ENCODE measurements at regions not wholly inside any gene's neighbourhood (a gene's known extent, or its start where the extent isn't known, plus 50 kb on each side); places are given as distances from the start of the nearest gene placed in this dataset.

- H3K36me3 ChIP-seq (ENCODE audit: control insufficient read depth in 2 of 2, insufficient read depth in 1 of 2, low read length in 2 of 2): no peaks in the 10 kb centered on the region
- TF ChIP-seq ZBTB17 (tag by site-specific recombination; IDR thresholded peaks at IDR 0.05) (no peak), ZNF585B (tag by site-specific recombination; IDR thresholded peaks at IDR 0.05) (no peak), ZBTB6 (tag by site-specific recombination; IDR thresholded peaks at IDR 0.05) (no peak), ZNF16 (tag by site-specific recombination; IDR thresholded peaks at IDR 0.05; ENCODE audit: low read depth) (no peak), ZNF350 (tag by site-specific recombination; IDR thresholded peaks at IDR 0.05) (no peak), YY1 (tag by site-specific recombination; IDR thresholded peaks at IDR 0.05) (no peak), ZNF513 (tag by site-specific recombination; IDR thresholded peaks at IDR 0.05) (no peak), ZNF777 (tag by site-specific recombination; IDR thresholded peaks at IDR 0.05; ENCODE audit: borderline replicate concordance) (no peak), PRDM6 (tag by site-specific recombination; IDR thresholded peaks at IDR 0.05) (no peak), ZNF555 (tag by site-specific recombination; conservative IDR thresholded peaks at IDR 0.05) (no peak), SP3 (tag by site-specific recombination; IDR thresholded peaks at IDR 0.05) (no peak), OSR2 (tag by site-specific recombination; IDR thresholded peaks at IDR 0.05) (no peak), ZNF792 (tag by site-specific recombination; IDR thresholded peaks at IDR 0.05) (no peak)
- no peaks in the 10 kb centered on the region for H3K9me3 ChIP-seq (ENCODE audit: control insufficient read depth, insufficient read depth, low read depth, low read length)
- no peaks in the 10 kb centered on the region for H3K4me1 ChIP-seq (ENCODE audit: control insufficient read depth, insufficient read depth, low read length)
- CTCF ChIA-PET: interaction anchor here (0.6 to 1.1 kb wide), 4 partner anchors 9 to 382 kb away, joined by 3 to 4 read pairs (median 4); no protein-coding TSS in a partner anchor
- no peak overlapping the region for H3K4me3 ChIP-seq (ENCODE audit: low read depth, low read length)
- POLR2A ChIA-PET: no interaction called here
- H3K27ac ChIP-seq (ENCODE audit: extremely low read depth, low read depth, low read length): no peak overlapping the region
These were observed 150.5 kb upstream of the GPR26 start for GRCh38 chr10:123515661-123516060.

GRCh38 chr10:123516291-123516690, 149.9 kb upstream of the GPR26 start:
- Histone ChIP-seq H3K4me3 (ENCODE audit: low read depth, low read length) (no peak overlapping the region), H3K4me1 (ENCODE audit: control insufficient read depth, insufficient read depth, low read length) (no peaks in the 10 kb centered on the region), H3K27ac (ENCODE audit: extremely low read depth, low read depth, low read length) (no peak overlapping the region), H3K36me3 (ENCODE audit: control insufficient read depth in 2 of 2, insufficient read depth in 1 of 2, low read length in 2 of 2) (no peaks in the 10 kb centered on the region), H3K9me3 (ENCODE audit: control insufficient read depth, insufficient read depth, low read depth, low read length) (no peaks in the 10 kb centered on the region)
- ChIA-PET CTCF (interaction anchor here (0.7 to 1.1 kb wide), 3 partner anchors 8 to 383 kb away, joined by 3 to 4 read pairs (median 4); no protein-coding TSS in a partner anchor), POLR2A (no interaction called here)
- TF ChIP-seq ZSCAN5A (tag by site-specific recombination; IDR thresholded peaks at IDR 0.05): no peak
- no peak for TF ChIP-seq PRDM4 (tag by site-specific recombination; IDR thresholded peaks at IDR 0.05)
- no peak for TF ChIP-seq ZNF664 (tag by site-specific recombination; IDR thresholded peaks at IDR 0.05)

Measured in HEK293 (cell line).